HG03103 (cell line): ENCODE measurements at regions not wholly inside any gene's neighbourhood (a gene's known extent, or its start where the extent isn't known, plus 50 kb on each side); places are given as distances from the start of the nearest gene placed in this dataset.
A peak's percentile ranks its signal among the peaks of the same experiment; 100 is the strongest.

ENCODE experiments used
- ATAC-seq: cut with Tn5 transposase; IDR thresholded peaks from one replicate; pipeline ENCODE4 v1.9.1; 2021; ENCODE audit warnings: low read depth; ENCODE audit not compliant: unreplicated experiment

DNA sequence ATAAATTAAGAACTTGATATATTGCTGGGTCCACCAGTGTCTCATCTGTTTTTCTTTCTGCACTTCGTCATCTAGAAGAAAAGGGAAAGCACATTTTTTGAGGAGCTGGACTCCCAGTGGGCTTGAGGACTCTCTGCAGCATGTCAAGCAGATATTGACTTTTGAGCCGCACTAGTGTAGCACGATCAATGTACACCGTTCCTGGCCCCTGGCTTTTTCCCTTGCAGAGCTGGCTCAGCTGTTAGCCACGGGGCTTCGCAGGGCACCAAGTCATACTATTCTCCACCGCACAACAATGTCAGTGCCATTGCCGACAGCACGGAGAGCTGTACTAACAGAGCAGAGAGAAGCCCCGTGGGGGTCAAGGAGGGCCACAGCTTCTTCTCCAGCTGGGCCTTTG, 235.4 kb upstream of the HABP2 start:
- ATAC-seq: no peak

GRCh38 chr10:113319479-113319878, 233.4 kb upstream of the HABP2 start:
- no peak for ATAC-seq

DNA sequence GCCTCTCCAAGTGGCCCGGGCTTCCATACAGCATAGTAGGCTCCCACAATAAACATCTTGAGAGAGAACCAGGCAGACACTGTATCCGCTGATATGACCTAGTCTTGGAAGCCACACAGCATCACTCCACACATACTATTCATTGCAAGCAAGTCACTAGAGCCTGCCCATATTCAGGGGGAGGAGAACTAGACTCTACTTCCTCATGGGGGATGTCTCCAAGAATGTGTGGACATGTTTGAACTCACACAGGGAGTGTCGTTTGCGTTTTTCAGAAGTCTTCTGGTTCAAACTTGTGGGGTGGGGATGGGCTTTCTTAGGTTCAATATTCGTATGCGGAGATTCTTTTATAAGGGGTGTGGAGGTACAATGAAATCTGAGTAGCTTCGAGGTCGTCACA, 232.6 kb upstream of the HABP2 start:
- ATAC-seq: no peak

DNA sequence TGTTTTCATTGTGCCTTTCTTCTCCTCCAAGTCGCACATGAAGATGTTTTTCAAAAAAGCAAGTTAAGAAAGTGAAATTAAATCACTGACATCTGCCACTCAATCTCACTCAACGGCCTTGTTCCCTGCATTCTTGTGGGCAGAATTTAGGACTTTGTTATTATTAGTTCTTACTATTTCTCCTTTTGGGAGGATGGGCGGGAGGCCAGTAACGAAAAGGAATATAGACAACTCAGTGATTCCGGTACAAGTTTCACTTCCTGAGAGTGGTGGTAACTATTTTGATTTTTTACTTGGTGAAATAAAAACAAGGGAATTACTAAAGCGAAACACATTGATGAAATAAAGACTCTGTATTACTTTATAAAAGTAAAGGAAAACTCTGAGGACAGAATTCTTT, 231.9 kb upstream of the HABP2 start:
- no peak for ATAC-seq

- no peak for ATAC-seq
These were observed 230.0 kb upstream of the HABP2 start for GRCh38 chr10:113322843-113323242.

DNA sequence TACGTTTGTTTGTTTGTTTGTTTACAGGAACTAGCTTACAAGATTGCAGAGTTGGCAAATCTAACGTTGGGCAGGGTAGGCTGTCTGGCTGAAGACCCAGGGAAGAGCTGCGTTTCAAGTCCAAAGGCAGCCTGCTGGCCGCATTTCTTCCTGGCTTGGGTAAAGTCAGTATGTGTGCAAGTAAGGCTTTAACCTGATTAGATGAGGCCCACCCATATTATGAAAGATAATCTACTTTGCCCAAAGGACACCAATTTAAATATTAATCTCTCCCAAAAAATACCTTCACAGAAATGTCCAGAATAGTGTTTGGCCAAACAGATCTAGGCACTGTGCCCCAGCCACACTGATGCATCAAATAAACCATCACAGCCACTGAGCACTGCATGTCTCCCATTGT, 228.9 kb upstream of the HABP2 start:
- no peak for ATAC-seq

DNA sequence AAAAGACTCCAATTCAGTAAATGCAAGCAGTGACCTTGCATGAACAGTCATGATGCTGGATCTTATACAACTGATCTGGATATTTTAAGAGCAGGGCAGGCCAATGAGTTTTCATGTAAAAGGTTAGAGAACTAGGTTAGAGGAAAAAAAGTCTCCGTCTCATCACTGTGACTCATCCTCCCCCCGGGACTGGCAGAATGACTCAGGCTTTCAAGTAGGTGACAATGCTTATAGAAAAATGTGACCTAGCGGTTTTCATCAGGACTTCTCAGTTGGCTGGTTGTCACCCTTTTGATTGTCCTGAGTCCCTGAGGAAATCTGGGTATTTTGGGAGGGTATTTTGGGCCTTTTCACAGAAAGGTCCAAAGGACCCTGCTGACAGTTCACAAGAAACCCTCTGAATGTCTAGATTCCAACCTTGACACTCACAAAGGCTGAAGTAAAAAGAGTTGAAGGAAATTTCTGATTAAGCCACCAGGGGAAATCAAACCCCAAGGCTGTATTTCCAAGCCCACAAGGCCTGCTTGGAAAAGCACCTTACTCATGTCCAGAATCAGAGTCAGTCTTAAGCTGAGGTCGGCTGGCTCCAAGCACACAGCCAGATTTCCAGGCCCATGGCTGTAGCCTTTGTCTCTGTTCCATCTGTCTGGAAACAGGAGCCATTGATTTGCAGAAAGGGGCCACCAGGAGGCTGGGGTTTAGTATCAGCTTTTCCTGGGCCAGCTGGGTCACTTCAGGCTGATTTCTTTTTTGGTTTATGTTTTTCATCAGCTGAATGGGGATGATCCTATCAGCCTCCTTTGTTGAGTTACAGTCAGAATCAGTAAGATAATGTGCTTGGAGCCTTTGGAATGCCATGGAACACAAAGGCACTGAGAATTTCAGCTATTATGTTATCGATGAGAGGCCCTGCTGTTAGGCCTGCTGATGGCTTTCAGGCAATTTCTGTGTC, 226.4 kb upstream of the HABP2 start:
- ATAC-seq: peak; percentile 72

DNA sequence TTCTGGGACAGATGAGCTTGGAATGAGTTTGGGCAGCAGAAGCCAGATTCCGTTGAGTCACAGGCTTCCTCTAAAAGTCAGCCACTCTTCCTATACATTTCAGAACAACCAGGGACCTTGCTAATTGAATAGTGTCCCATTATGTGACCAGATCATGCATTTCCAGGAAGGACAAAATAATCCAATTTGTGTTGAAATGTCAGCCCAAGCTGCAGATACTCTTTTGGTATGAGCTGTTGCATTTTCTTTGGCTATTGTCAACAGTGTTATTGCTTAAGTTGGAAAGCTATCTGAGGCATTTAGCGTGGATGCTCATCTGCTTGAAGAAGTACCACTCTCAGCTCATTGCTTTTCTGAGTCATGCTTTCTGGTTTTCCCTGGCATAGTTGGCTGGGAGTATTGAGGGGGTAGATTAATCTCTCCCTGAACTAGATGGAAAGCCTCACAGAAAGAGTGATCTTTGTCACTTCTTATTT, 223.7 kb upstream of the HABP2 start:
- no peak for ATAC-seq

GRCh38 chr10:113331961-113332360, 220.9 kb upstream of the HABP2 start:
- no peak for ATAC-seq

DNA sequence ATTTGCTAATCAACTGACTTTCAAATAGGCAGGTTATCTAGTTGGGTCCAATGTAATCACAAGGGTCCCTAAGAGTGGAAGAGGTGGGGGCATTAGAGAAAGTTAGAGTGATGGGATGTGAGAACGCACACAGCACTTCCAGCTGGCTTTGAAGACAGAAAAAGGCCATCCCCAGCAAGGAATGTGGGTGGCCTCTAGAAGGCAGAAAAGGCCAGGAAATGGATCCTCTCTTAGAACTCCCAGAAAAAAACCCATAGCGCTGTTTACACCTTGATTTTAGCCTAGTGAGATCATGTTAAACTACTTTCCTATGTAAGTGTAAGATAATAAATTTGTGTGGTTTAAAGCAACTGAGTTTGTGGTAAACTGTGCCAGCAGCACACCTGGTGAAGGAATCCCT, 219.5 kb upstream of the HABP2 start:
- ATAC-seq: no peak

DNA sequence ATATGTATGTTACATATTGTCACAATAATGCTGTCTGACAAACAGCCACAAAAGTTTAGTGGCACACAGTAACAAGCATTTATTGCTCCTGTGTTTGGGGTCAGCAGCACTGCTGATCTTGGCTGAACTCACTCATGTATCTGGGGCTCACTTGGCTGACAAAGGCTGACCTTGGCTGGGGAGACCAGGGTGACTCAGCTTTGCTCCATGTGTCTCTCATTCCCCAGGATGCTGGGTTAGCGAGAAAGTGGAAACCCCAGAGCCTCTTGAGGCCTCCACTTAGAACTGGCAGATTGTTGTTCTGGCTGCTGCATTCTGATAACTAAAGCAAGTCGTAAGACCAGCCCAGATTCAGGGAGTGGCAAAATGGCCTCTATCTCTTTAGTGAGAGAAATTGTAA, 217.3 kb upstream of the HABP2 start:
- ATAC-seq: no peak

DNA sequence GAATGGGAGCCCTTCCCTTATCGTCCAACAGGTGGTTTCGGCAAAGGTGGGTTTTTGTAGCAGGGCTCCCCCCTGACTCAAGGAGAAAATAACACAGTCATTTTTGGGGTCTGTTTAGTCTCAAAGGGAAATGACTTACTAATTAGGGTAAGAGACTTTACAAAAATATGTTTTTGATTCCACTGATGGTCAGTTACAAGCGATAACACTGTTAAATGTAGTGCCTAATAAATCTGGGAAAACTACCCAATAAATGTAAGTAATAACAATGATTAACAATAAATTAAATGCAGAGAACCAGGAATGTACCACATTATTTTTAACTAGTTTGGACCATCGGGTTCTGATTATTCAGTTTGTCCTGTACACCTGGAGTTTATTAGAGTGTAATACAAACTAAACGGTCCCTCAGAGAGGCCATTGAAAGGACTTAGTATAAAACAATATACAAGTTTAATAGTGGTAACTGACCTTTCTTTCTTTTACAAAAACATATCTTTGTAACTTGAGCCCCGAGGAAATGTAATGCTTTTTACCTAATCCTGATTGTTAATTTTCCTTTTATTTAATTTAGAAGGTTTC, 216.2 kb upstream of the HABP2 start:
- no peak for ATAC-seq

DNA sequence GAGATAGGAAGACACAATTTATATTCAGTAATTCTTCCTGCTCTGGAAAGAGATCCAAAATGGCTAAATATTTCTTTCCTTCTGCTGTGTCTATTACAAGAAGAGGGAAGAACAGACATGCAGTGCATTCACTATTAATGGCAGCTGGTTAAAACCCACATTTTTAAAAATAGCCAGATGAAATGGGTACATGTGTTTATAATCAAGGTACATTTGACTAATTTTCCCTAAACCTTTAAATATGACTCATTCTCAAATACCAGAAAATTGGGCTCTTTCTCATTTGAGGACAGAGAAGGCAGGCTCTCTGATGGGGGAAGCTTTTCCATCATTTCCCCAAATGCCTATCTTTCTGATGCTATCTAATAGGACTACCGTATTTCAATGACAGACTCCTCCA, 215.7 kb upstream of the HABP2 start:
- ATAC-seq: no peak

- ATAC-seq: no peak
These were observed 213.7 kb upstream of the HABP2 start for GRCh38 chr10:113339121-113339520.

GRCh38 chr10:113340282-113340681, 212.6 kb upstream of the HABP2 start:
- no peak for ATAC-seq

GRCh38 chr10:113341138-113341537, 211.7 kb upstream of the HABP2 start:
- ATAC-seq: no peak

- ATAC-seq: no peak
These were observed 206.8 kb upstream of the HABP2 start for GRCh38 chr10:113345826-113346624.

GRCh38 chr10:113347508-113347907, 205.3 kb upstream of the HABP2 start:
- ATAC-seq: no peak

DNA sequence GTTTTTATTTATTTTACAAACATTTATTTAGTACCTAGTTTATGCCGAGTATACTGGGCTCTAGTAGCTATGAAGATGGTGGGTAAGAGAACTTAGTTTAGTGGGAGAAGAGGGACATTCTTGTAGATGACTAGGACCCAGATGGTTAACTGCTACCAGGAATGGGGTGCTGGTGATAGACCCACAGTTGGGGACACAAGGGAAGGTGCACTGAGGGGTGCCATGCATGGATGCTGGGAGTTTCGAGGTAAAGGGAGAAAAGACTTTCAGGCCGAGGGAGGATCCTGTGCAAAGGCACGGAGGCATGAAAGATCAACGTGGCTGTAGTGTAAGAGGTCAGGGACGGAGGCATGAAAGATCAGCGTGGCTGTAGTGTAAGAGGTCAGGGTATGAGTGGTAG, 204.2 kb upstream of the HABP2 start:
- no peak for ATAC-seq

DNA sequence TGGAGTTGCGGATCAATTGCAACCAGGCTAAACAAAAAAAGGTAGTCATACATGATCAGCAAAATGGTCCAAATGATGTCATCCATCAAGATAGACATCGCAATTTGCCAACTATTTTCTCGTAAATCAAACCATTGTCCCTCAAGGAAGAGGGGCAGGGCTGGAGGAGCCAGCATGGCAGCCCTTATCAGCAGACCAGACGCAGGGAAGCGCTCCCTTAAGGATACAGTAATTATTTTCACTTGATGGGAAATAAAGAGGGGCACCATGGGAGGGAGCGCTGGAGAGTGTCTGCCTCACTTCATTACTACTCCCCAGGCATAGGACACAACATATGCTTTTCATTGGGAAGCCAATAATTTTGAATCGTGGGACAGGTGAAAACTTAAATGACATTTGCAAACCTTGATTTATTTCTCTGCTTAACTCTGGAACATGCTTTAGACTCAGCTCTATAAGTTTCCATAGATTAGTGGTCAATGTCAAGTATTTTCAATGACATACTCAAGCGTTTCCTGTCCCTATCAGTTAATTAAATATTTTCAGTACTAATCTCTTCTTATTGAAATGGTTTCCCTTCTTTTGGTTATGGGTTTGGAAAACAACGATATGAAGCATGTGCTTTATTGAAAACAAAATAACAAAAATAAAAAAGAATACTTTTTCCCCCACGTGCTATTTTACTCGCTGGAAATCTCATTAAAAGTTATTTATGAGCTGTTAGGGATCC, 202.4 kb upstream of the HABP2 start:
- ATAC-seq: no peak

DNA sequence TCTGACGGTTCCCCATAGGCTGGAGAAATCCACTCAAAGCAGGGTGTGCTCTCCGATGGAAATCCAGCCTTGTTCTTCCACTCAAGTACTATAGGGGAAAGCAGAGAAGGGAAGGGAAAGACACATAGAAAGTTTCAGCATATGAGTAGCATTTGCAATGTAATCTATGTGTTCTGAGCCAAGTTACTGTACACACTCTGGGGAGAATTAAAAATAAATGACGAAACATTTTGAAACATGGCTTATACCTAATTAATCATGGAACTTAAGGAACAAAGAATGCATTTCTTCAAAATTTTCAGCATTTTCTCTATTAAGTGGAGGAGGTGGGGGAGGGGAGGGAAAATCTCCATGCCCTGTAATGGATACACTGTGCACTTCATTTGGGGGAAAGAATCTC, 198.1 kb upstream of the HABP2 start:
- ATAC-seq: no peak
